MM.1S (cell line): ENCODE measurements at regions not wholly inside any gene's neighbourhood (a gene's known extent, or its start where the extent isn't known, plus 50 kb on each side); places are given as distances from the start of the nearest gene placed in this dataset.

Experiments used
- DNase-seq: peaks from one replicate; pipeline ENCODE4 v3.0.0-alpha.2; 2015
- H2AFZ ChIP-seq: fragments of 300-600 bp; sonication (generic); 2 replicates; pipeline ENCODE4 v1.6.0; 2016; ENCODE audit warnings: antibody characterized with exemption, low read length
- H3F3A ChIP-seq: fragments of 300-600 bp; sonication (generic); 2 replicates; pipeline ENCODE4 v1.6.1; 2016; ENCODE audit warnings: mild to moderate bottlenecking, antibody characterized with exemption, low read length, moderate library complexity, mixed read lengths; ENCODE audit not compliant: insufficient read depth
- H3K27ac ChIP-seq: fragments of 300-600 bp; sonication (generic); 2 replicates; pipeline ENCODE4 v1.5.1; 2016; ENCODE audit warnings: mild to moderate bottlenecking, low read length
- H3K27me3 ChIP-seq: fragments of 300-600 bp; sonication (generic); replicated peaks from 2 replicates; pipeline ENCODE4 v1.6.0; 2016; ENCODE audit warnings: low read length; ENCODE audit not compliant: insufficient read depth
- H3K36me3 ChIP-seq: fragments of 300-600 bp; sonication (generic); replicated peaks from 2 replicates; pipeline ENCODE4 v1.6.1; 2016; ENCODE audit warnings: mild to moderate bottlenecking, low read length, mixed read lengths; ENCODE audit not compliant: insufficient read depth
- H3K4me1 ChIP-seq: fragments of 300-600 bp; sonication (generic); 2 replicates; pipeline ENCODE4 v1.6.1; 2016; ENCODE audit warnings: low read length, mixed read lengths
- H3K4me2 ChIP-seq: fragments of 300-600 bp; sonication (generic); 2 replicates; pipeline ENCODE4 v1.6.0; 2016; ENCODE audit warnings: low read depth, low read length
- H3K4me3 ChIP-seq: fragments of 300-600 bp; sonication (generic); 2 replicates; pipeline ENCODE4 v1.5.1; 2016; ENCODE audit warnings: low read length, mixed read lengths
- H3K79me2 ChIP-seq: fragments of 300-600 bp; sonication (generic); 2 replicates; pipeline ENCODE4 v1.6.1; 2016; ENCODE audit warnings: mixed run types, low read length, mixed read lengths
- H3K9ac ChIP-seq: fragments of 300-600 bp; sonication (generic); 2 replicates; pipeline ENCODE4 v1.6.1; 2016; ENCODE audit warnings: low read length, mixed read lengths
- H3K9me2 ChIP-seq: fragments of 300-600 bp; sonication (generic); replicated peaks from 2 replicates; pipeline ENCODE4 v1.6.1; 2016; ENCODE audit warnings: mild to moderate bottlenecking, low read length, mixed read lengths; ENCODE audit not compliant: insufficient read depth
- H3K9me3 ChIP-seq: fragments of 300-600 bp; sonication (generic); replicated peaks from 2 replicates; pipeline ENCODE4 v1.6.1; 2016; ENCODE audit warnings: mild to moderate bottlenecking, low read length, mixed read lengths; ENCODE audit not compliant: insufficient read depth
- H4K20me1 ChIP-seq: fragments of 300-600 bp; sonication (generic); 2 replicates; pipeline ENCODE4 v1.6.1; 2016; ENCODE audit warnings: mild to moderate bottlenecking, low read length, moderate library complexity, mixed read lengths; ENCODE audit not compliant: insufficient read depth
- EZH2 ChIP-seq: fragments of 300-600 bp; sonication (generic); optimal IDR thresholded peaks from 2 replicates; pipeline ENCODE3; 2017; ENCODE audit warnings: low read depth, mild to moderate bottlenecking, antibody characterized with exemption, low read length, mixed read lengths
- EZH2phosphoT487 ChIP-seq: fragments of 300-600 bp; sonication (generic); IDR thresholded peaks from 2 replicates; pipeline ENCODE4 v1.6.1; 2018; ENCODE audit warnings: antibody characterized with exemption, low read length
- TF ChIP-seq, protein P1 (sequence below): fragments of 300-600 bp; sonication (generic); IDR thresholded peaks from 2 replicates; pipeline ENCODE4 v1.5.1; 2016; ENCODE audit warnings: antibody characterized with exemption, low read length, mixed read lengths

DNA sequence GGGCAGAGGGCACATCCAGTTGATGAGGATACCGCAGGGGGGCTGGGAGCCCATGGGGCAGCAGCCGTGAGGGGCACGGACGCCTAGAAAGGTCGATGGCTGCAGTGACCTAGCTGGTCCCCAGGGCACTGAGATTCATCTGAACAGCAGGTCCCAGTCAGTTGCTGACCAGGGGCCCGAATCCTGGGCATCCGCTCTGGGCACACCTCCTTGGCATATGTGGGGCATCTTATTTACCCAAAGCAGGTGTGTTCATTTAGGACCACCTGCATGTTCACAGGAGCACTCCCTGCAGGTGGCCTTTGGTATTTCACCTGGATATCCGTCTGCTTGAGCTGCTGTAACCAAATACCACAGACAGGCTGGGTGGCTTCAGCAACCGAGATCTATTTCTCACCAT lies 72.0 kb upstream of the ODC1 start:
- no peak for DNase-seq
- Histone ChIP-seq H3K27me3 (no peaks in the 10 kb centered on the region), H3K36me3 (no peaks in the 10 kb centered on the region), H3K9ac (no peak overlapping the region), H3K9me2 (no peaks in the 10 kb centered on the region), H2AFZ (no peak overlapping the region), H3K79me2 (no peaks in the 10 kb centered on the region), H3K9me3 (no peaks in the 10 kb centered on the region), H3K4me1 (no peaks in the 10 kb centered on the region), H3K4me3 (no peak overlapping the region), H3F3A (no peaks in the 10 kb centered on the region), H3K4me2 (no peak overlapping the region), H3K27ac (no peak overlapping the region), H4K20me1 (no peaks in the 10 kb centered on the region)
- TF ChIP-seq, protein P1, sequence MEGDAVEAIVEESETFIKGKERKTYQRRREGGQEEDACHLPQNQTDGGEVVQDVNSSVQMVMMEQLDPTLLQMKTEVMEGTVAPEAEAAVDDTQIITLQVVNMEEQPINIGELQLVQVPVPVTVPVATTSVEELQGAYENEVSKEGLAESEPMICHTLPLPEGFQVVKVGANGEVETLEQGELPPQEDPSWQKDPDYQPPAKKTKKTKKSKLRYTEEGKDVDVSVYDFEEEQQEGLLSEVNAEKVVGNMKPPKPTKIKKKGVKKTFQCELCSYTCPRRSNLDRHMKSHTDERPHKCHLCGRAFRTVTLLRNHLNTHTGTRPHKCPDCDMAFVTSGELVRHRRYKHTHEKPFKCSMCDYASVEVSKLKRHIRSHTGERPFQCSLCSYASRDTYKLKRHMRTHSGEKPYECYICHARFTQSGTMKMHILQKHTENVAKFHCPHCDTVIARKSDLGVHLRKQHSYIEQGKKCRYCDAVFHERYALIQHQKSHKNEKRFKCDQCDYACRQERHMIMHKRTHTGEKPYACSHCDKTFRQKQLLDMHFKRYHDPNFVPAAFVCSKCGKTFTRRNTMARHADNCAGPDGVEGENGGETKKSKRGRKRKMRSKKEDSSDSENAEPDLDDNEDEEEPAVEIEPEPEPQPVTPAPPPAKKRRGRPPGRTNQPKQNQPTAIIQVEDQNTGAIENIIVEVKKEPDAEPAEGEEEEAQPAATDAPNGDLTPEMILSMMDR = peak; percentile 31
- TF ChIP-seq EZH2 (no peak), EZH2phosphoT487 (no peak)

DNA sequence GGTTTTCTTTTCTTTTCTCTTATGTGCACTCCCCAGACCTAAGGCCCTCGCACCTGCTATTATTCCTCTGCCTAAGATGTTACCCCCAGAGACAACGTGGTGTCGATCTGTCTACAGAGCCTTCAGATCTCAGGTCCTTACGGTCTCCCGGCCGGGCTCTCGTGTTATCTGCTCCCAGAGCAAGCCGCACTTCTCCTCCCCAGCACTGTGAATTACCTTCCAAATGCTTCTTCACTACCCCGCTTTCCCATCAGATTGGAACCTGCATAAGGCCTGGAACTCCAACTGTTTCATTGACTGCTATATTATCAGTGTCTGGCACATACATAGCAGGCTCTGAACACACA lies 71.2 kb upstream of the ODC1 start:
- Histone ChIP-seq H3K9me2 (no peaks in the 10 kb centered on the region), H3K79me2 (no peaks in the 10 kb centered on the region), H3K4me3 (no peak overlapping the region), H2AFZ (no peak overlapping the region), H4K20me1 (no peaks in the 10 kb centered on the region), H3K9ac (no peak overlapping the region), H3K9me3 (no peaks in the 10 kb centered on the region), H3K4me2 (no peak overlapping the region), H3K36me3 (no peaks in the 10 kb centered on the region), H3F3A (no peaks in the 10 kb centered on the region), H3K27me3 (no peaks in the 10 kb centered on the region), H3K4me1 (no peaks in the 10 kb centered on the region), H3K27ac (no peak overlapping the region)
- DNase-seq = no peak
- no peak for TF ChIP-seq EZH2
- no peak for TF ChIP-seq EZH2phosphoT487
- TF ChIP-seq, protein P1 = no peak

DNA sequence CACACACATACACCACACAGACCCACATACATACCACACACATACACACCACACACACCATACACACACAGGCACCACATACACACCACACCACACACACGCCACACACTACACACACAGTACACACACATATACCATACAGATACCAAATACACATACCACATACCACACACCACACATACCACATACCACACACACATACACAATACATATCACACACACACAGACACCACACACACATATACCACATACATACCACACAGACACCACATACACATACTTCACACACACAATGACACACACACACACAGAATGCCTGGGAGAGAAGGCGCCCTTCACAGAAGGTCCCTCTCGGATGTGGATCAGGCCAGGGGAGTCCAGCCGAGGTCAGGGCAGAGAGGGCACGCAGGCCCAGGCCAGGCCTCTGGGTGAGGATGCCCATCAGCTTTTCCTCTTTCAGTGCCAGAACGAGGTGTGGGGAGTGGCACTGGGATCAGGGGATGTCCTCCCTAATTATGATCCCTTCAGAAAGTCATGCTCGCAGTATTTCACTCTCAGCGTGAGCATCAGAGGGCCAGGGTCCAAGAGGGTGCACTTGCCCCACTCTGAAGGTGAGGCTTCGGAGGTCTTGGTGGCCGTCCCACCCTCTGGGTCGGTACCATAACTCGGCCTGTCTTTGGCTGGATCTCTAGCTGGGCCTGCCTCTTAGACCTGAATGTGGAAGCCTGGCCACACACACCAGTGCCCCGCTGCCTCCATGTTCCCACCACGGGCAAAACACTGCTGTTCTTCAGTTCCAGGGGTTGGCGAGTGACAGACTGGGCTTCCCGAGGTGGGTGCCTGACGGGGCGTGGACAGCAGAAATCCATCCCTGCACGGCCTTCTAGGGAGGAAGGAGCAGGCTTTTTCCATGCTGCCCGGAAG lies 70.6 kb upstream of the ODC1 start:
- DNase-seq = no peak
- H3F3A ChIP-seq = no peaks in the 10 kb centered on the region
- H3K9me2 ChIP-seq = no peaks in the 10 kb centered on the region
- no peaks in the 10 kb centered on the region for H3K9me3 ChIP-seq
- no peaks in the 10 kb centered on the region for H3K79me2 ChIP-seq
- H3K4me2 ChIP-seq = no peak overlapping the region
- no peaks in the 10 kb centered on the region for H4K20me1 ChIP-seq
- no peaks in the 10 kb centered on the region for H3K4me1 ChIP-seq
- H2AFZ ChIP-seq = no peak overlapping the region
- H3K36me3 ChIP-seq = no peaks in the 10 kb centered on the region
- no peak for TF ChIP-seq EZH2
- no peak for TF ChIP-seq EZH2phosphoT487
- TF ChIP-seq, protein P1 = no peak
- H3K9ac ChIP-seq = no peak overlapping the region
- no peak overlapping the region for H3K27ac ChIP-seq
- H3K27me3 ChIP-seq = no peaks in the 10 kb centered on the region
- H3K4me3 ChIP-seq = no peak overlapping the region
